Tibial artery (tissue), 4 donors: ENCODE measurements at regions not wholly inside any gene's neighbourhood (a gene's known extent, or its start where the extent isn't known, plus 50 kb on each side); places are given as distances from the start of the nearest gene placed in this dataset.
"Not testable (repeated sequence)": the region's sequence is repeated elsewhere in the genome, so short reads cannot be mapped to it uniquely, and the experiment has no call there.

Experiments
- DNase-seq, 2 donors: peaks; one replicate each; pipeline ENCODE4 v3.0.0-alpha.2; 2019
- H3K27ac ChIP-seq, 2 donors: fragments of 200-600 bp; sonication (generic) in 1 of 2; 1 replicate in 1 of 2; 2 replicates in 1 of 2; pipeline ENCODE4 v1.5.1; 2018 to 2019; ENCODE audit warnings: mild to moderate bottlenecking in 1 of 2
- H3K27me3 ChIP-seq, 2 donors: fragments of 200-600 bp; sonication (generic) in 1 of 2; one replicate each; pipeline versions ENCODE4 v1.5.1 to v1.6.0; 2016 to 2019
- H3K36me3 ChIP-seq, 3 donors: fragments of 200-600 bp; sonication (generic) in 2 of 3; one replicate each; pipeline ENCODE4 v1.5.1; 2016 to 2019; ENCODE audit warnings: mild to moderate bottlenecking in 2 of 3
- H3K4me1 ChIP-seq, 4 donors: fragments of 200-600 bp; sonication (generic) in 2 of 4; 1 replicate in 3 of 4; 2 replicates in 1 of 4; pipeline ENCODE4 v1.5.1; 2016 to 2019
- H3K4me3 ChIP-seq, 2 donors: fragments of 200-600 bp; sonication (generic) in 1 of 2; 1 replicate in 1 of 2; 2 replicates in 1 of 2; pipeline ENCODE4 v1.5.1; 2018 to 2019; ENCODE audit warnings: mild to moderate bottlenecking in 2 of 2
- H3K9me3 ChIP-seq, 3 donors: fragments of 200-600 bp; sonication (generic) in 1 of 3; one replicate each; pipeline ENCODE4 v1.5.1; 2016 to 2019
- CTCF ChIP-seq, 2 experiments: fragments of 200-600 bp in 1 of 2; fragments of 450-650 bp in 1 of 2; IDR thresholded peaks; one replicate each; pipeline ENCODE4 v1.5.1; 2017 to 2019; ENCODE audit warnings: antibody characterized with exemption in 2 of 2, mild to moderate bottlenecking in 1 of 2, moderate library complexity in 1 of 2
- intact Hi-C: fragments of 100-400 bp; cut with DNase I; formaldehyde crosslinking; loops from one replicate; pipeline ENCODE4 v1.15.0; 2023; ENCODE audit warnings: low total_unique reads

GRCh38 chr6:51112731-51113130 is 294.1 kb downstream of the TFAP2B start:
- H3K27me3 ChIP-seq = no peaks in the 10 kb centered on the region
- TF ChIP-seq CTCF (IDR thresholded peaks at IDR 0.05) = no peak
- no peaks in the 10 kb centered on the region for H3K4me1 ChIP-seq
- H3K27ac ChIP-seq = no peak overlapping the region
- no peak overlapping the region for H3K4me3 ChIP-seq
- no peak for DNase-seq
- H3K9me3 ChIP-seq = no peaks in the 10 kb centered on the region
- intact Hi-C loops = no loop called here
- H3K36me3 ChIP-seq = no peaks in the 10 kb centered on the region

GRCh38 chr6:51116723-51117122 is 298.1 kb downstream of the TFAP2B start:
- H3K36me3 ChIP-seq = no peaks in the 10 kb centered on the region
- no peak overlapping the region for H3K4me3 ChIP-seq
- TF ChIP-seq CTCF (IDR thresholded peaks at IDR 0.05) = no peak

GRCh38 chr6:51118792-51119191 is 300.1 kb downstream of the TFAP2B start:
- DNase-seq = no peak
- Histone ChIP-seq H3K9me3 (no peaks in the 10 kb centered on the region), H3K27me3 (no peaks in the 10 kb centered on the region), H3K4me1 (no peaks in the 10 kb centered on the region), H3K4me3 (no peak overlapping the region), H3K27ac (no peak overlapping the region), H3K36me3 (no peaks in the 10 kb centered on the region)
- no peak for TF ChIP-seq CTCF (IDR thresholded peaks at IDR 0.05)
- intact Hi-C loops = no loop called here

More at GRCh38 chr6:51116723-51117122, 298.1 kb downstream of the TFAP2B start:
- no peak for DNase-seq
- Histone ChIP-seq H3K9me3 (no peaks in the 10 kb centered on the region), H3K27ac (no peak overlapping the region), H3K4me1 (no peaks in the 10 kb centered on the region), H3K27me3 (no peaks in the 10 kb centered on the region)
- intact Hi-C loops = no loop called here

- DNase-seq = no peak
- Histone ChIP-seq H3K4me1 (no peaks in the 10 kb centered on the region), H3K27ac (no peak overlapping the region), H3K36me3 (no peaks in the 10 kb centered on the region), H3K4me3 (no peak overlapping the region), H3K27me3 (no peaks in the 10 kb centered on the region), H3K9me3 (no peaks in the 10 kb centered on the region)
- no peak for TF ChIP-seq CTCF (IDR thresholded peaks at IDR 0.05)
- intact Hi-C loops = no loop called here
Measured at GRCh38 chr6:51120016-51120415, 301.3 kb downstream of the TFAP2B start.

GRCh38 chr6:51121380-51121976 is 302.8 kb downstream of the TFAP2B start:
- H3K27me3 ChIP-seq, H3K36me3 ChIP-seq, H3K27ac ChIP-seq, H3K4me1 ChIP-seq, DNase-seq, H3K9me3 ChIP-seq, H3K4me3 ChIP-seq, intact Hi-C loops: not testable (repeated sequence)

GRCh38 chr6:51129043-51129442 is 310.4 kb downstream of the TFAP2B start:
- no peak for DNase-seq
- no peaks in the 10 kb centered on the region for H3K36me3 ChIP-seq
- H3K27me3 ChIP-seq = no peaks in the 10 kb centered on the region
- no peaks in the 10 kb centered on the region for H3K4me1 ChIP-seq
- intact Hi-C loops = no loop called here
- H3K9me3 ChIP-seq = no peaks in the 10 kb centered on the region
- TF ChIP-seq CTCF (IDR thresholded peaks at IDR 0.05) = no peak
- H3K4me3 ChIP-seq = no peak overlapping the region
- H3K27ac ChIP-seq = no peak overlapping the region
